Kasumi-1 (cell line): ENCODE measurements at regions not wholly inside any gene's neighbourhood (a gene's known extent, or its start where the extent isn't known, plus 50 kb on each side); places are given as distances from the start of the nearest gene placed in this dataset.
A peak's percentile ranks its signal among the peaks of the same experiment; 100 is the strongest.
"Not testable (repeated sequence)": the region's sequence is repeated elsewhere in the genome, so short reads cannot be mapped to it uniquely, and the experiment has no call there.

Source experiments
- DNase-seq, 2 experiments: peaks; one replicate each; lab custom pipeline; 2025; lab: John Stamatoyannopoulos, UW

DNA sequence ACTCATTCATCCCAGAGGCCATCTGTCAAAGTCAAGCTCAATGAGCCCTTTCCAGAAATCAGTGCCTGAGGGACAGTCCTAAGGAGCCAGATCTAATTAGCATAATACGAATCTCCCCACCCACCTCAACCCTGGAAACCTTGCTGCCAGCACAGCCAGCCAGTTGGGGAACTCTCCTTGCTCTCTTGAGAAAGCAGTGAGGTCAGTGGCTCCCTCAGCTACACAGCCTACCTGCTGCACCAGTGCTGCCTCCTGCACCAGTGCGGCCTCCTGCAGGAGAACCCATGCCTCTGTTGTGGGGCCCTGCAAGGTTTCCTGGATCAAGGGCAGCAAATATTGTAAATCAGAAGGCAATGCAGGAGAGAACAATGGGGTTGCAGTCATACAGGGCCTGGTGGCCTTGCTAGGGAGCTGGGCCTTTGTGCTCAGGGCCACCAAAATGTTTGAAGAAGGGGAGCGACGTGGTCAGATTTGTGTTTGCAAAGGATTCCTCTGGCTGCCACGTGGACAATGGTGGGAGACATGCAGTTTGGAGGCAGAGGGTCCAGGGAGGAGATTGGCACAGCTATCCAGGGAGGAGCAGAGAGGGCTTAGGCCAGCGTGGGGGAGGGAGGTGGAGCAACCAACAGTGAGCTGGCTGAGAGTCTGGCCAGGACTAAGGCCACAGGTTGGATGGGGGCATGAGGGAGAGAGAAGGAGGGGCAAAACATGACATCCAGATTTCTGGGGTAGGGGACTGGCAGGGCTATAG is 124.3 kb upstream of the MAMLD1 start:
- no peak for DNase-seq

DNA sequence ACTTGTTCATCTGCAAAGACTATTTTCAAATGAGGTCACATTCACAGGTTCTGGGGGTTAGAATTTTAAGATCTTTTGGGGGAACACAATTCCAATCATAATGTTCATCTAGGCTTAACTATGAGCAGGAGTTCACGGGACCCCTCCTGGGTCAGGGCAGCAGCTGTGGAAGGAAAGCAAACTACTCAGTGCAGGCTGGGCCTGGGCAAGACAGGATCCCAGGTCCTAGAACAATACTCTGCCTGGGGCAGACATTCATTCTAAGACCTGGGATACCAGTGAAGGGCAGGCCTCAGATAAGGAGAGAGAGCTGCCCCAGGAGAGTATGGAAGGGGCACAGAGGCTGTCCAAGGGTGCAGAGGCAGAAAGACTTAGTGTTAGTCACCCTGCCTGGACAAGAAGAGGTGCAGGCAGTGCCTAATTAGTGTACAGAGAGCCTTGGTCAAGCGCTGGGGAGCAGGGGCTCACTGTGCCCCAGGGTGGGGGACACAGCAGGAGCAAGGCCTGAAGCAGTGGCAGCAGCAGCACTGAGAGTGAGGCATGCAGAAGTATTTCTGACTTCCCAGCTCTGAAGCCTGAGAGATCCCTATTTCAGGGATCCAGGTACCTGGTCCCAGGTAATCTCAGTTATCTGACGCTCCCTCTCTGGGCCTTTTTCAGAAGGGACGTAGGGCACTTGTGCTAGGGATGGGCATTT is 123.0 kb upstream of the MAMLD1 start:
- no peak for DNase-seq

DNA sequence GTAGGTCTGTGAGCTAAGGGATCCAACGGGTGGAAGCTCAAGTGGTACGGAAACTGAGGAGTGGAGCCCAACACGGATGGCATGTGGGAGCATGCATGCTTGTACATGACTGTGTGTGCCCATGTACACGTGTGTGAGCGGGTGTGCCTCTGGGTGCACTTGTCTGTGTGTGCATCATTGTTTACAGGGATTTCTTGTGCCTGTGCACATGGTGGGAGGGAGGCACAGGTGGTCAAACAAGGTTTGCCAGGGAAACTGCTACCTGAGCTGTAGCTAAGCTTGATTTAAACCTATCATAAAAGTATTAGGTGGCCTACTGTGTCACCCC is 122.5 kb upstream of the MAMLD1 start:
- DNase-seq, result no peak

GRCh38 chrX:150253959-150254620 is 109.0 kb upstream of the MAMLD1 start:
- no peak for DNase-seq

DNA sequence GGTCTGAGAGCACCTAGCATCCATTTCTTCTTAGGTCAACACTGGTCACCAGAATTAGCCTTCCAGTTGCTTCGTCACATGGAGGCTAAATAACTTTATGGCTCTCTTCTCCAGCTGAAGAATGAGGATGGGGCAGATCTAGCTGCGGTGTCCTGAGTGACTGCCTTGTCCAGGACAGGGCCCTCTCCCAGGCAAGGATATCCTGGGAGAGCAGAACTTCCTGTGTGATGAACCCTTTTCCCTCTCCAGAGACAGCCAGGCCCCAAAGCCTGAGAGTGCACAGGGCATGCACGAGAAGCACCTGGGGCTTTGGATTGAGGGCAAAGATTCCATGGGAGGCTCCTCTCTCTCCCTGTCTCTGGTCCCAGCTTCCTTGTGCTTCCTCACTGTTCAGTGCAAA is 108.2 kb upstream of the MAMLD1 start:
- no peak for DNase-seq

DNA sequence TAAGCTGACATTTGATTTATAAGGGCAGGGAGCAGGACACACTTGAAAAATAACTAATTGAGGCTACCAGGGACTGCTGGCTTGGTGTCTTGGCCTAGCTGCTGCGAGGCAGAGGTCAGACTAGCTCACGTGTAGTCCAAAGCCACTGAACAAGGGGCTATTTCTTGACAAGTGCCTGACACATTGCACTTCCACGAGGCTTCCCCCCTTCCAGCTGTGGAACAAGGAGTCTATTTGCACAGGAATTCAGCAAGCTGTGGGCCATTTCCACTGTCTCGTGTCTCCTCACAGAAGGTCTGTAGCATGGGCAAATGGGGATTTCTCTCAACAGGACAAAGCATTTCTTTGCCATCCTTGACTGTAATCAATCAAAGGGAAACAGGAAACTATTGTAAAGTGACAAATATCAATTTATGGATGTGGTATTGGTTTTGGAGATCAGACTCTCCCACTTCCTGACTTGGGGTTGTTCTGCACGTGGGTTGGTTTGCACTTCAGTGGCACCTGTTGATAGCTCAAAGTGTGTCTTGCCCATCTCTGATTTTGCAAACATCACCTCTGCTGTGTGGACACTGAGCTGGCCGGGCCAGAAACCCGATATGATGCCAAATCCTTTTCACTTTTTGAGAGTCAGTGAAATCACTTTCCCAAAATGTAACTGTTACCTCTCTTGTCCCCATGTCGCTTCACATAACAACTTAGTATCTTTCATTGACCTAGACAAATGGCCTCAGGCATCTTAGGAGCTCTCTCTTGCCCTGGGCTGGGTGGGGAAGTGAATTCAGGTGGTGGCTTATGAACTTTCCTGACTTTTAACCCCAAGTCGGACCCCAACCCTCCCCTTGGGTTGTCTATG is 107.4 kb upstream of the MAMLD1 start:
- no peak for DNase-seq

- no peak for DNase-seq
Observed at GRCh38 chrX:150256297-150256650, 106.8 kb upstream of the MAMLD1 start.

- peak; percentile 0 for DNase-seq
Observed at GRCh38 chrX:150257353-150258175, 105.6 kb upstream of the MAMLD1 start.

- no peak for DNase-seq
Observed at GRCh38 chrX:150258176-150258425, 105.0 kb upstream of the MAMLD1 start.

DNA sequence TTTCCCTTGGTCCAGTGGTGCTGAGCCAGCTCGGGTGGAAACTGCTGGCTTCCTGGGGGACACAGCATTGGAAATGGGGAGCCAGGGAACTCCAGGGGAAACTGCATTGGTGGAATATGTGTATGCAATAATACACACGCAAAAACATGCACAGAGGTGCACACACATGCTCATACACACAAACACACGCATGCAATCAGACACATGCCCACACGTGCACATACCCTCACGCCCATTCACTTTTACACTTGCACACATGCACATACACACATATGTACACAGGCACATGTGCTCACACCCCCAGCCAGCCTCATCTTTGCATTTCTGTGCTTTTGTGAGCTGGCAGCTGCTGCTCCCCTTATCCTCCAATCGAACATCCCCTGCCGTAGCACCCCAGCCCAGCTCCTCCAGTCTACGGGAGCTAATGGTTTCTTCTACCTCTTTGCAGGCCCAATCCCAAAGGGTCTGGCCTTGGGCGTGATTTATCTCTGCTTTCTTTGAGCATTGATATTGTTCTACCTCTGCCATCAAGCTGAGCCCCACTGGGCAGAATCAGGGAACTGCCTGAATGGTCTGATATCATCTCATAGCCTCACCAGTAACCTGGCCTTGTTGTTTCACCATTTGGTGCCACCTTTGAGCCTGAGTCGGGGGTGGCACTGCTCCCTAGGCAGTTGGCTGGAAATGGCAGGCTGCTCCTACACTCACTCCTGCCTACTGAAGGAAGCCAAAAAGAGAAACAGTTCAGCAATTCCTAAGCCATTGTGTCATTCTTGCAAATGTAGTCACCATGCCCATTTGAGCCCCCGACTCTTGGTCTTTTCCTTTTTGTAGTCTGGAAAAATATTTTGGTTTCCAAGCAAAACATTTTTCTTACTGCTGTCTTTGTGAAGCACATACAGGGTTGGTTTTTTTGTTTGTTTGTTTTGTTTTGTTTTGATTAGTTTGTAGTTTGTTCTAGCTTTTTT is 104.4 kb upstream of the MAMLD1 start:
- DNase-seq, result no peak

- DNase-seq, result no peak
Observed at GRCh38 chrX:150262456-150262855, 100.7 kb upstream of the MAMLD1 start.

GRCh38 chrX:150268839-150269355 is 94.2 kb upstream of the MAMLD1 start:
- no peak for DNase-seq

- DNase-seq, result no peak
Observed at GRCh38 chrX:150269605-150270254, 93.4 kb upstream of the MAMLD1 start.

GRCh38 chrX:150270622-150271021 is 92.5 kb upstream of the MAMLD1 start:
- DNase-seq, result no peak

- not testable (repeated sequence) for DNase-seq
Observed at GRCh38 chrX:150273575-150274294, 89.4 kb upstream of the MAMLD1 start.

GRCh38 chrX:150282953-150283352 is 80.2 kb upstream of the MAMLD1 start:
- no peak for DNase-seq

DNA sequence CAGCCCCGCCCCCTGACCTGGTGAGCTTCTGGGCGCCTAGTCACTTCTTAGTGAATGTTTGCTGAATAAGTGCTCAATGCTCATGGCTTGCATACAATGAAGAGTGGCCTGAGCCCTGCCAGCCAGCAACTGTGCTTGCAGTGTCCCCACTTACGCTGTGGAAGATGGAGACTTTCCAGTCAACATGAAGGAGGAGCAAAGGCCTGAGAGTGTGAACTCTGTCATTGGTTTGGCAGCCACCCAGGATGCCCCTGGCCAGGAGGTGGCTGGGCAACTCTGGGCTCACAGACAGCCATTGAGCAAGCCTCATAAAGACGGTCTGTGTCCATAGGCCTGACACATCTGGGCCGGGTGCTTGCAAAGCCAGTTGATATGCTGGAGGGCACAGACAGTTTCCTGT is 72.1 kb upstream of the MAMLD1 start:
- no peak for DNase-seq

- no peak for DNase-seq
Observed at GRCh38 chrX:150293311-150294013, 69.7 kb upstream of the MAMLD1 start.
